ENCODE measurements at regions not wholly inside any gene's neighbourhood (a gene's known extent, or its start where the extent isn't known, plus 50 kb on each side); places are given as distances from the start of the nearest gene placed in this dataset.

- TF ChIP-seq CTCF (IDR thresholded peaks at IDR 0.05) (no peak), POLR2A (IDR thresholded peaks at IDR 0.05) (no peak)
Observed at GRCh38 chr16:74080311-74080710, 216.3 kb upstream of the PSMD7 start.
